ENCODE measurements at regions not wholly inside any gene's neighbourhood (a gene's known extent, or its start where the extent isn't known, plus 50 kb on each side); places are given as distances from the start of the nearest gene placed in this dataset.

- TF ChIP-seq POLR2AphosphoS5 (IDR thresholded peaks at IDR 0.05; ENCODE audit: borderline replicate concordance, low read depth, low read length) (no peak), EZH2 (IDR thresholded peaks at IDR 0.05) (no peak)
Observed at GRCh38 chr13:105616333-105617075, 919.0 kb downstream of the EFNB2 start.

Data from SK-N-MC (cell line).